ENCODE measurements at regions not wholly inside any gene's neighbourhood (a gene's known extent, or its start where the extent isn't known, plus 50 kb on each side); places are given as distances from the start of the nearest gene placed in this dataset.

- no peaks in the 10 kb centered on the region for H3K27me3 ChIP-seq (ENCODE audit: insufficient read depth, low read length)
- DNase-seq (ENCODE audit: insufficient read length, low spot score, missing footprints), result peak; percentile 63
- no peaks in the 10 kb centered on the region for H3K4me1 ChIP-seq (ENCODE audit: insufficient read depth, low read length)
- H4K20me1 ChIP-seq (ENCODE audit: insufficient read depth, low read length), result no peaks in the 10 kb centered on the region
- H2AFZ ChIP-seq (ENCODE audit: low read length), result no peak overlapping the region
- no peaks in the 10 kb centered on the region for H3K79me2 ChIP-seq (ENCODE audit: insufficient read depth, low read length)
- no peak overlapping the region for H3K4me3 ChIP-seq (ENCODE audit: insufficient read depth, low read length)
- no peak overlapping the region for H3K4me2 ChIP-seq (ENCODE audit: insufficient read depth, low read length)
- no peak overlapping the region for H3K27ac ChIP-seq (ENCODE audit: low read depth, low read length)
- H3K36me3 ChIP-seq (ENCODE audit: insufficient read depth, low read length), result no peaks in the 10 kb centered on the region
- H3K9me3 ChIP-seq (ENCODE audit: low read depth, low read length), result peaks cover 2% of the 10 kb centered on the region
- TF ChIP-seq, protein P1, sequence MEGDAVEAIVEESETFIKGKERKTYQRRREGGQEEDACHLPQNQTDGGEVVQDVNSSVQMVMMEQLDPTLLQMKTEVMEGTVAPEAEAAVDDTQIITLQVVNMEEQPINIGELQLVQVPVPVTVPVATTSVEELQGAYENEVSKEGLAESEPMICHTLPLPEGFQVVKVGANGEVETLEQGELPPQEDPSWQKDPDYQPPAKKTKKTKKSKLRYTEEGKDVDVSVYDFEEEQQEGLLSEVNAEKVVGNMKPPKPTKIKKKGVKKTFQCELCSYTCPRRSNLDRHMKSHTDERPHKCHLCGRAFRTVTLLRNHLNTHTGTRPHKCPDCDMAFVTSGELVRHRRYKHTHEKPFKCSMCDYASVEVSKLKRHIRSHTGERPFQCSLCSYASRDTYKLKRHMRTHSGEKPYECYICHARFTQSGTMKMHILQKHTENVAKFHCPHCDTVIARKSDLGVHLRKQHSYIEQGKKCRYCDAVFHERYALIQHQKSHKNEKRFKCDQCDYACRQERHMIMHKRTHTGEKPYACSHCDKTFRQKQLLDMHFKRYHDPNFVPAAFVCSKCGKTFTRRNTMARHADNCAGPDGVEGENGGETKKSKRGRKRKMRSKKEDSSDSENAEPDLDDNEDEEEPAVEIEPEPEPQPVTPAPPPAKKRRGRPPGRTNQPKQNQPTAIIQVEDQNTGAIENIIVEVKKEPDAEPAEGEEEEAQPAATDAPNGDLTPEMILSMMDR (IDR thresholded peaks at IDR 0.05; ENCODE audit: extremely low read depth, low read depth, low read length), result no peak
These were observed 230.2 kb upstream of the AJAP1 start for GRCh38 chr1:4424254-4424653.

- H4K20me1 ChIP-seq (ENCODE audit: insufficient read depth, low read length), result no peaks in the 10 kb centered on the region
- H3K27ac ChIP-seq (ENCODE audit: low read depth, low read length), result no peak overlapping the region
- peaks cover 2% of the 10 kb centered on the region for H3K9me3 ChIP-seq (ENCODE audit: low read depth, low read length)
- TF ChIP-seq, protein P1 (IDR thresholded peaks at IDR 0.05; ENCODE audit: extremely low read depth, low read depth, low read length), result no peak
- no peak overlapping the region for H2AFZ ChIP-seq (ENCODE audit: low read length)
- no peak overlapping the region for H3K4me3 ChIP-seq (ENCODE audit: insufficient read depth, low read length)
- no peak overlapping the region for H3K4me2 ChIP-seq (ENCODE audit: insufficient read depth, low read length)
- DNase-seq (ENCODE audit: insufficient read length, low spot score, missing footprints), result no peak
- H3K79me2 ChIP-seq (ENCODE audit: insufficient read depth, low read length), result no peaks in the 10 kb centered on the region
- no peaks in the 10 kb centered on the region for H3K27me3 ChIP-seq (ENCODE audit: insufficient read depth, low read length)
- no peaks in the 10 kb centered on the region for H3K4me1 ChIP-seq (ENCODE audit: insufficient read depth, low read length)
- no peaks in the 10 kb centered on the region for H3K36me3 ChIP-seq (ENCODE audit: insufficient read depth, low read length)
These were observed 229.6 kb upstream of the AJAP1 start for GRCh38 chr1:4424766-4425165.

DNA sequence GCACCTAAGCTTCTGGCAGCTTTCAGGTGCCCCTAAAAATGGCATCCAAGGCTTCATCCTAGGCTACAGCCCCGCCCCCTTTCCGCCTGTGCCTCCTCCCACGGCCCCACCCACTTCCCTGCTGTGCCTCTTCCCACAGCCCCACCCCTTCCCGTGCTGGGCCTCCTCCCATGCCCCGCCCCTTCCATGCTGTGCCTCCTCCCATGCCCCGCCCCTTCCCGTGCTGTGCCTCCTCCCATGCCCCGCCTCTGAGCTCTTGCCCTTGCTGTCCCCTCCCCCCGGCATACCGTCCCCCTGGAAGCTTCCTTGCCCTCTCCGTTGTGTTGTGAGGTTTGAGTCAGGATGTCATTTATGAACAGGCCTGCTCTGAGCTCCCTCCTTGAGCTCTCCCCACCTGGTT, 228.5 kb upstream of the AJAP1 start:
- no peaks in the 10 kb centered on the region for H3K27me3 ChIP-seq (ENCODE audit: insufficient read depth, low read length)

DNA sequence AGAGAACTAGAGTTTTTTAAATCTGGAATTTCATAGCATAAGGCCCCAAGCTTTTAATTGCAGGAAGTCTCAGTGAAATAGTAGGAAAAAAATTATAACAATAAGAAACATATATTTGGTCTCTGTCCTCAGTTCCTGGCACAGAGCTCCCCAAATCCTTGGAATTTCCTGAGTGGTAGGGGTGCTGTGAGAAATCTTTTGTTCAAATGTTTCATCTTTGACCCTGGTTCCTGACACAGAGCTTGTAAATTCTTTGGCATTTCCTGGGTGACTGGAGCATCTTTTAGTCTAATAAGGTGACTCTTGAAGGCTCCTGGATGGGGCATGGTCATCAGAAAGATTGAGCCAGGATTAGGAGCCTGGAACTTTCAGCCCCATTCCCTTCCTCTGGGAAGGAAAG, 225.7 kb upstream of the AJAP1 start:
- Histone ChIP-seq H3K36me3 (ENCODE audit: insufficient read depth, low read length) (no peaks in the 10 kb centered on the region), H3K4me1 (ENCODE audit: insufficient read depth, low read length) (no peaks in the 10 kb centered on the region), H3K79me2 (ENCODE audit: insufficient read depth, low read length) (no peaks in the 10 kb centered on the region), H2AFZ (ENCODE audit: low read length) (no peak overlapping the region), H3K4me3 (ENCODE audit: insufficient read depth, low read length) (no peak overlapping the region), H3K9me3 (ENCODE audit: low read depth, low read length) (no peaks in the 10 kb centered on the region), H4K20me1 (ENCODE audit: insufficient read depth, low read length) (no peaks in the 10 kb centered on the region), H3K4me2 (ENCODE audit: insufficient read depth, low read length) (no peak overlapping the region), H3K27ac (ENCODE audit: low read depth, low read length) (no peak overlapping the region), H3K27me3 (ENCODE audit: insufficient read depth, low read length) (no peaks in the 10 kb centered on the region)
- TF ChIP-seq, protein P1 (IDR thresholded peaks at IDR 0.05; ENCODE audit: extremely low read depth, low read depth, low read length), result no peak
- DNase-seq (ENCODE audit: insufficient read length, low spot score, missing footprints), result no peak

More for the DNA sequence above, 228.5 kb upstream of the AJAP1 start:
- Histone ChIP-seq H3K4me3 (ENCODE audit: insufficient read depth, low read length) (no peak overlapping the region), H3K4me2 (ENCODE audit: insufficient read depth, low read length) (no peak overlapping the region), H3K79me2 (ENCODE audit: insufficient read depth, low read length) (no peaks in the 10 kb centered on the region), H2AFZ (ENCODE audit: low read length) (no peak overlapping the region), H3K9me3 (ENCODE audit: low read depth, low read length) (peaks cover 2% of the 10 kb centered on the region), H4K20me1 (ENCODE audit: insufficient read depth, low read length) (no peaks in the 10 kb centered on the region), H3K36me3 (ENCODE audit: insufficient read depth, low read length) (no peaks in the 10 kb centered on the region), H3K4me1 (ENCODE audit: insufficient read depth, low read length) (no peaks in the 10 kb centered on the region), H3K27ac (ENCODE audit: low read depth, low read length) (no peak overlapping the region)
- DNase-seq (ENCODE audit: insufficient read length, low spot score, missing footprints), result no peak
- TF ChIP-seq, protein P1 (IDR thresholded peaks at IDR 0.05; ENCODE audit: extremely low read depth, low read depth, low read length), result no peak

All from osteoblast (primary cell).